Activated naive CD4-positive, alpha-beta T cell treated with anti-CD3 and anti-CD28 coated beads, Interleukin-2, amount 10 ng/mL, durations not matched to agents 7 days and 5 days (primary cell): ENCODE measurements at regions not wholly inside any gene's neighbourhood (a gene's known extent, or its start where the extent isn't known, plus 50 kb on each side); places are given as distances from the start of the nearest gene placed in this dataset.
"Not testable (repeated sequence)": the region's sequence is repeated elsewhere in the genome, so short reads cannot be mapped to it uniquely, and the experiment has no call there.

Experiments used
- CTCF ChIA-PET: fragments of 350-600 bp; sonication (Branson Sonifier 250); formaldehyde crosslinking; loops from one replicate; lab custom pipeline; 2021; ENCODE audit warnings: antibody characterized with exemption; lab: Charles Lee
- DNase-seq: peaks from one replicate; pipeline ENCODE4 v3.0.0-alpha.2; 2020
- H3K27ac Mint-ChIP-seq: one replicate; pipeline ENCODE4 v1.8.0; 2021; ENCODE audit warnings: mild to moderate bottlenecking, moderate library complexity, mixed read lengths
- H3K27me3 Mint-ChIP-seq: one replicate; pipeline ENCODE4 v1.8.0; 2021; ENCODE audit warnings: mild to moderate bottlenecking, mixed read lengths
- H3K36me3 Mint-ChIP-seq: one replicate; pipeline ENCODE4 v1.8.0; 2021; ENCODE audit warnings: mixed read lengths
- H3K4me1 Mint-ChIP-seq: one replicate; pipeline ENCODE4 v1.8.0; 2021; ENCODE audit warnings: mixed read lengths
- H3K4me3 Mint-ChIP-seq: one replicate; pipeline ENCODE4 v1.8.0; 2021; ENCODE audit warnings: mild to moderate bottlenecking, moderate library complexity, mixed read lengths
- H3K9me3 Mint-ChIP-seq: one replicate; pipeline ENCODE4 v1.8.0; 2021; ENCODE audit warnings: mixed read lengths

GRCh38 chr6:60422691-60423090 is 1863.3 kb downstream of the KHDRBS2 start:
- H3K4me1 Mint-ChIP-seq, H3K4me3 Mint-ChIP-seq, H3K27me3 Mint-ChIP-seq, DNase-seq, H3K36me3 Mint-ChIP-seq, H3K27ac Mint-ChIP-seq, CTCF ChIA-PET: not testable (repeated sequence)
- peaks cover 11% of the 10 kb centered on the region for H3K9me3 Mint-ChIP-seq

- CTCF ChIA-PET, H3K36me3 Mint-ChIP-seq, H3K9me3 Mint-ChIP-seq, H3K27ac Mint-ChIP-seq, DNase-seq, H3K4me1 Mint-ChIP-seq, H3K4me3 Mint-ChIP-seq, H3K27me3 Mint-ChIP-seq: not testable (repeated sequence)
Observed at GRCh38 chr6:60416118-60416517, 1869.9 kb downstream of the KHDRBS2 start.

- H3K9me3 Mint-ChIP-seq, DNase-seq, H3K27me3 Mint-ChIP-seq, H3K4me1 Mint-ChIP-seq, H3K27ac Mint-ChIP-seq, H3K36me3 Mint-ChIP-seq, CTCF ChIA-PET, H3K4me3 Mint-ChIP-seq: not testable (repeated sequence)
Observed at GRCh38 chr6:60408747-60409146, 1877.3 kb downstream of the KHDRBS2 start.

- H3K9me3 Mint-ChIP-seq, DNase-seq, CTCF ChIA-PET, H3K36me3 Mint-ChIP-seq, H3K27me3 Mint-ChIP-seq, H3K4me3 Mint-ChIP-seq, H3K27ac Mint-ChIP-seq, H3K4me1 Mint-ChIP-seq: not testable (repeated sequence)
Observed at GRCh38 chr6:60403268-60403667, 1882.8 kb downstream of the KHDRBS2 start.

- H3K27me3 Mint-ChIP-seq, H3K36me3 Mint-ChIP-seq, H3K9me3 Mint-ChIP-seq, H3K4me1 Mint-ChIP-seq, H3K27ac Mint-ChIP-seq, DNase-seq, CTCF ChIA-PET, H3K4me3 Mint-ChIP-seq: not testable (repeated sequence)
Observed at GRCh38 chr6:60402490-60402889, 1883.5 kb downstream of the KHDRBS2 start.

GRCh38 chr6:60395261-60395660 is 1890.8 kb downstream of the KHDRBS2 start:
- H3K4me3 Mint-ChIP-seq, H3K4me1 Mint-ChIP-seq, H3K27me3 Mint-ChIP-seq, H3K36me3 Mint-ChIP-seq, H3K27ac Mint-ChIP-seq, CTCF ChIA-PET, H3K9me3 Mint-ChIP-seq, DNase-seq: not testable (repeated sequence)

GRCh38 chr6:60392969-60393368 is 1893.1 kb downstream of the KHDRBS2 start:
- H3K27ac Mint-ChIP-seq, H3K36me3 Mint-ChIP-seq, DNase-seq, CTCF ChIA-PET, H3K4me3 Mint-ChIP-seq, H3K27me3 Mint-ChIP-seq, H3K4me1 Mint-ChIP-seq, H3K9me3 Mint-ChIP-seq: not testable (repeated sequence)

GRCh38 chr6:60389094-60389493 is 1896.9 kb downstream of the KHDRBS2 start:
- H3K27me3 Mint-ChIP-seq, CTCF ChIA-PET, DNase-seq, H3K4me1 Mint-ChIP-seq, H3K9me3 Mint-ChIP-seq, H3K36me3 Mint-ChIP-seq, H3K4me3 Mint-ChIP-seq, H3K27ac Mint-ChIP-seq: not testable (repeated sequence)

- H3K27ac Mint-ChIP-seq, H3K27me3 Mint-ChIP-seq, H3K4me3 Mint-ChIP-seq, CTCF ChIA-PET, DNase-seq, H3K4me1 Mint-ChIP-seq, H3K36me3 Mint-ChIP-seq, H3K9me3 Mint-ChIP-seq: not testable (repeated sequence)
Observed at GRCh38 chr6:60384614-60385013, 1901.4 kb downstream of the KHDRBS2 start.

GRCh38 chr6:60382771-60383170 is 1903.3 kb downstream of the KHDRBS2 start:
- H3K9me3 Mint-ChIP-seq, result peaks cover 10% of the 10 kb centered on the region
- H3K4me1 Mint-ChIP-seq, H3K4me3 Mint-ChIP-seq, H3K27me3 Mint-ChIP-seq, H3K36me3 Mint-ChIP-seq, DNase-seq, CTCF ChIA-PET, H3K27ac Mint-ChIP-seq: not testable (repeated sequence)

- H3K4me3 Mint-ChIP-seq, H3K27me3 Mint-ChIP-seq, DNase-seq, CTCF ChIA-PET, H3K27ac Mint-ChIP-seq, H3K4me1 Mint-ChIP-seq, H3K36me3 Mint-ChIP-seq: not testable (repeated sequence)
- peaks cover 18% of the 10 kb centered on the region for H3K9me3 Mint-ChIP-seq
Observed at GRCh38 chr6:60374078-60374477, 1911.9 kb downstream of the KHDRBS2 start.

GRCh38 chr6:60367800-60368199 is 1918.2 kb downstream of the KHDRBS2 start:
- H3K4me3 Mint-ChIP-seq, H3K9me3 Mint-ChIP-seq, H3K27ac Mint-ChIP-seq, CTCF ChIA-PET, DNase-seq, H3K27me3 Mint-ChIP-seq, H3K36me3 Mint-ChIP-seq, H3K4me1 Mint-ChIP-seq: not testable (repeated sequence)

- DNase-seq, H3K27ac Mint-ChIP-seq, CTCF ChIA-PET, H3K4me3 Mint-ChIP-seq, H3K4me1 Mint-ChIP-seq, H3K36me3 Mint-ChIP-seq, H3K27me3 Mint-ChIP-seq: not testable (repeated sequence)
- peaks cover 13% of the 10 kb centered on the region for H3K9me3 Mint-ChIP-seq
Observed at GRCh38 chr6:60365901-60366300, 1920.1 kb downstream of the KHDRBS2 start.

GRCh38 chr6:60342411-60343008 is 1943.5 kb downstream of the KHDRBS2 start:
- DNase-seq, H3K4me1 Mint-ChIP-seq, H3K4me3 Mint-ChIP-seq, H3K36me3 Mint-ChIP-seq, CTCF ChIA-PET, H3K9me3 Mint-ChIP-seq, H3K27ac Mint-ChIP-seq, H3K27me3 Mint-ChIP-seq: not testable (repeated sequence)

GRCh38 chr6:60338328-60339071 is 1947.5 kb downstream of the KHDRBS2 start:
- H3K36me3 Mint-ChIP-seq, CTCF ChIA-PET, DNase-seq, H3K9me3 Mint-ChIP-seq, H3K27ac Mint-ChIP-seq, H3K4me1 Mint-ChIP-seq, H3K4me3 Mint-ChIP-seq, H3K27me3 Mint-ChIP-seq: not testable (repeated sequence)
